ENCODE measurements at regions not wholly inside any gene's neighbourhood (a gene's known extent, or its start where the extent isn't known, plus 50 kb on each side); places are given as distances from the start of the nearest gene placed in this dataset.
"Not testable (repeated sequence)": the region's sequence is repeated elsewhere in the genome, so short reads cannot be mapped to it uniquely, and the experiment has no call there.

DNA sequence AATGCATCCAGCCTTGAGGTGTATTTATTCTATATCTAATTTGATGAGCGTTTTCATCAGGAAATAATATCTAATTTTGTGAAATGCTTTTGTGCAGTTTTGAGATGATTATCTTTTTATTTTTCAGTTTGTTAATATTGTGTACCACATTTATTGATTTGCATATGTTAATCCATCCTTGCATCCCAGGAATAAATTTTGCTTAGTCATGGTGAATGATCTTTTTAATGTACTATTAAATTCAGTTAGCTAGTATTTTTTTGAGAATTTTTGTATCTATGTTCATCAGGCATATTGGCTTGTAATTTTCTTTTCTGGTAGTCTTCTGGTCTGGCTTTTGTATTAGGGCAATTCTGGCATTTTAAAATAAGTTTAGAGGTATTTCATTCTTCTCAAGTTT is 697.5 kb upstream of the ADGRL4 start:
- ATAC-seq (no peak), DNase-seq (no peak)
- intact Hi-C loops (cut with DNase I, micrococcal nuclease): no loop called here

DNA sequence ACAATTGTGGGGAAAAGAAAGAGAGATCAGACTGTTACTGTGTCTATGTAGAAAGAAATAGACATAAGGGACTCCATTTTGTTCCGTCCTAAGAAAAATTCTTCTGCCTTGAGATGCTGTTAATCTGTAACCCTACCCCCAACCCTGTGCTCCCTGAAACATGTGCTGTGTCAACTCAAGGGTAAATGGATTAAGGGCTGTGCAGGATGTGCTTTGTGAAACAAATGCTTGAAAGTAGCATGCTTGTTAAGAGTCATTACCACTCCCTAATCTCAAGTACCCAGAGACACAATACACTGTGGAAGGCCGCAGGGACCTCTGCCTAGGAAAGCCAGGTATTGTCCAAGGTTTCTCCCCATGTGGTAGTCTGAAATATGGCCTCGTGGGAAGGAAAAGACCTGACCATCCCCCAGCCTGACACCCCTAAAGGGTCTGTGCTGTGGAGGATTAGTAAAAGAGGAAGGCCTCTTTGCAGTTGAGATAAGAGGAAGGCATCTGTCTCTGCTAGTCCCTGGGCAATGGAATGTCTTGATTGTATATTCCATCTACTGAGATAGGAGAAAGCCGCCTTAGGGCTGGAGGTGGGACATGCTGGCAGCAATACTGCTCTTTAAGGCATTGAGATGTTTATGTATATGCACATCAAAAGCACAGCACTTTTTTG is 695.9 kb upstream of the ADGRL4 start:
- intact Hi-C loops (cut with DNase I, micrococcal nuclease); ATAC-seq: not testable (repeated sequence)

DNA sequence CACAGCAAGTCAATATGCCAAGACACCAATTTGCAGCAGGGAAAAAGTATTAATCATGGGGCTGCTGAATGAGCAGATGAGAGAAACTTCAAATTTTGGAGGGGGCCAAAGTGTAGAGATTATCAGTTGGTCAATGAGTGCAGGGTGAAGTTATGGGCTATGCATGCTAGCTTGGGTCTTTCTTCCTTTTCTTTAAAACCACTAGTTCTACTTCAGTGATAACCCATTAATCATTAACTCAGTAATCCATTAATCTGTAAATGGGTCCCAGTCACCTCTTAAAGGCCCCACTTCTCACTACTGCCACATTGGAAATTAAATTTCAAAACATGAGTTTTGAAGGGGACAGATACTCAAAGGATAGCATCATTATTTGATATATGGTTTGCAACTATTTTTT is 688.6 kb upstream of the ADGRL4 start:
- intact Hi-C loops (cut with DNase I, micrococcal nuclease): no loop called here
- ATAC-seq: no peak
- DNase-seq: no peak

More for the DNA sequence above, 695.9 kb upstream of the ADGRL4 start:
- not testable (repeated sequence) for DNase-seq

DNA sequence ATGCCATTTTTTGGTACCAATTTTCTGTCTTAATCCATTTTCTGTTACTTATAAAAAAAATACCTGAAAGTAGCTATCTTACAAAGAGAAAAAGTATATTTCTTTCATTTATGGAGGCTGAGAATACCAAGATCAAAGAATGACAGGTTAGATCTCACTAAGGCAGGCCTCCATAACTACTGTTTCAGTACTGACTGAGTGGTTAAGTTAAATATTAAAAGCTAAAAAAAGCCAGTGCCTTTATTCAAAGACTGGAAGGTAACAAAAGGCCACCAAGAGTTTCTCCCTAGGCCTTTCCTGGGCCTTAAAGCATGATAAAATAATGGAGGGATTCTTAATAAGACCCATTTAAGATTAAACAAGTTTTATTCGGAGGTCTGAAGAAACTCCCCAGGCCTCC is 687.7 kb upstream of the ADGRL4 start:
- DNase-seq (no peak), ATAC-seq (no peak)
- intact Hi-C loops (cut with DNase I, micrococcal nuclease): no loop called here

DNA sequence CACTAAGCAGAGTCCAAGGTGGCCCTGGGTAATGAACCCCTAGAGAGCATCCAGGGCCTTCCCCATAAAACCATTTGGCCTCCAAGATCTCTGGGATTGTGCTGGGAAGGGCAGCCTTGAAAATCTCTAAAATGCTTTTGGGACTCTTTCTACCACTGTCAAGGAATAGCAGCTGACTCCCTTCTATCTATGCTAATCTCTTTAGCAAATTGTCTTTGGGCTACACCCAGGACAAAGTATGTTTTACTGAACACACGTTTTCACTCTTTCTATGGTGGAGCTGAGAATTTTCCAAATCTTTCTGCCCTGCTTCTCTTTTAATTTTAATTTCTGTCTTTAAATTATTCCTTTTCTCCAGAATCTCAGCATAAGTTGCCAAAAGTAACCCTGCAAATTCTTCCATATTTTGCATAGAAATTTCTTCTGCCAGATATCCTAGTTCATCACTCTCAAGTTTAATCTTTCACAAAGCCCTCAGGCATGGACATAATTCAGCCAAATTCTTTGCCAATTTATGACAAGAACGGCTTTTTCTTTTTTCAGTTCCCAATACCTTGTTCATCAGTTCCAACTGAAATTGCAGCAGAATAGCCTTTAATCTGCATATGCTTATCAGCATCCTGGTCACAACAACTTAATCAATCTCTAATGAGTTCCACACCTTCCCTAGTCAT is 687.0 kb upstream of the ADGRL4 start:
- intact Hi-C loops (cut with DNase I, micrococcal nuclease): no loop called here
- DNase-seq (no peak), ATAC-seq (no peak)

DNA sequence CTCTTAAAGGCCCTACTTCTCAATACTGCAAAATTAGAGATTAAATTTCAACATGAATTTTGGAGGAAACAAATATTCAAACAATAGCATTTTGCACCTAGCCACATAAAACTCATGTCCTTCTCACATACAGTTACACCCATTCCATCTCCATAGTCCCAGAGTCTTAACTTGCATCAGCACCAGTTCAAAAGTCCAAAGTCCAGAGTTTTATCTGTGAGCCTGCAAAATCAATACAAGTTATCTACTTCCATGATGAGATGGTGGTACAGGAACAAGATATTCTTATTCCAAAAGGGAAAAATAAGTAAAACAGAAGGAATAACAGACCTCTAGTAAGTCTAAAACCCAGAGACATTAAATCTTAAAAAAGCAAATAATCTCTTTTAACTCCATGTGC is 686.0 kb upstream of the ADGRL4 start:
- no peak for DNase-seq

DNA sequence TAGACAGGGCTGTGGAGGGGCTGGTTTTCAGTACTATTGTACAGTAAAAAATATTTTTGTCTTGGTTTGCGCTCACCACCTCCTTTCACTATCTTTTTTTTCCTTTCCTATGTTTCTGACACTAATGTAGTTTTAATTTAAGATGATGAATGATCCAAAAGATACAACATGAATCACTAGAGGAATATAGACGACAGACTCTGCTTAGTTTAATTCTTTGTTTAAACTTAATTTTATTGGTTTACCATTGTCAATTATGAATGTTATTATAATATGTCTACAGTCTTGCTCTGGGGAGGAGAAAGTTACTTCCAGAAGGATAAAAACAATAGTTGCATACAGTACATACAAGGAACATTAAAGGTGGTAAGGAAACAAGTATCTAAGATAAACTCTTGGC is 682.4 kb upstream of the ADGRL4 start:
- no peak for DNase-seq
- ATAC-seq: no peak
- intact Hi-C loops (cut with DNase I, micrococcal nuclease): no loop called here

More for the DNA sequence above, 686.0 kb upstream of the ADGRL4 start:
- intact Hi-C loops (cut with DNase I, micrococcal nuclease): no loop called here
- no peak for ATAC-seq

DNA sequence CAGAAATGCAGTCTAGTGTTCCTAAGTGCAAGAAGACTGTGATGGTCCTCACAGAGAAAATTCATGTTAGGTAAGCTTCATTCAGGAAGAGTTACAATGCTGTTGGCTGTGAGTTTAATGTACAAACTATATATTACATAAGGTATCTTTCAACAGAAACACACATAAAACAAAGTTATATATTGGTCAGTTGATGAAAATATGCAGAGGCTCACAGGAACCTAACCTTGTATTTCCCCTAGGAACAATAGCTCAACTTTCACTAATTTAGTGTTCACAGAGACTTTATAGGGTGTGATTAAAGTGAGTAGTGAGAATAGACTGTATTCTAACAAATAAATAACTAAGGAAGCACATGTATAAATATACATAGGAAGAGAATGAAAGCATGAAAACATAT is 676.9 kb upstream of the ADGRL4 start:
- DNase-seq: no peak
- intact Hi-C loops (cut with DNase I, micrococcal nuclease): no loop called here
- no peak for ATAC-seq

DNA sequence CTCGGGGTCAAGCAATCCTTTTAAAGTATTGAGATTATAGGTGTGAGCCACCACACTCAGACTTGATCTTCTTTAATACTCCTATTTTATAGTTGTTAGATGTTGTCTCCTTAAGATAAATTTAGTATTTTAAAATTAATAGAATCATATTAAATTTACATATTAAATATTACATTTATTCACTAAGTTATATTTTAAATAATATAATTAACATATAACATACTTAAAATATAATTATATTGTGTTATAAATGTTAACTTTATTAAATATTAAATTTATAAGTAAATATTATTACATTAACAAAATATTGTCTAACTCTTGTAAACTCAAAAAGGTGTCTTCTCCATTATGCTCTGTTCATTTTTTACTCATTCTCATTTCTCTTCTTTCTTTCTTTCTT is 675.9 kb upstream of the ADGRL4 start:
- no peak for ATAC-seq
- intact Hi-C loops (cut with DNase I, micrococcal nuclease): no loop called here
- no peak for DNase-seq

DNA sequence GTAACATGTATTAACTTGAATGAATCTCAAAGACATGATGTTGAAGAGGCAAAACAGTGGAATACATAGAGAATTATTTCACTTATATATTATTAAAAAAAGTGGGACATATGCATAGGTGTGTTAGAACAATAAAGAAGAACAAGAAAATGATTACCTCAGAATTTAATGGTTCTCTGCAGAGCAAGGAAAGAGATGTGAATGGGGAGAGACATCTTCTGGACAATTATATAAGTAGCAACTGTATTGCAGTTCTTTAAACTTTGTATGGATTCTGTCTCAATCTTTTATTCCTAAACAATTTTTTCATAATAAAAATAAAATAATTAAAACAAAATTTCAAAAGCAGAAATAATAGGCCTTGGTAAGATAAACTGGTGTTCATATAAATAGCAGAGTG is 674.9 kb upstream of the ADGRL4 start:
- intact Hi-C loops (cut with DNase I, micrococcal nuclease): no loop called here
- DNase-seq: no peak
- ATAC-seq: no peak

DNA sequence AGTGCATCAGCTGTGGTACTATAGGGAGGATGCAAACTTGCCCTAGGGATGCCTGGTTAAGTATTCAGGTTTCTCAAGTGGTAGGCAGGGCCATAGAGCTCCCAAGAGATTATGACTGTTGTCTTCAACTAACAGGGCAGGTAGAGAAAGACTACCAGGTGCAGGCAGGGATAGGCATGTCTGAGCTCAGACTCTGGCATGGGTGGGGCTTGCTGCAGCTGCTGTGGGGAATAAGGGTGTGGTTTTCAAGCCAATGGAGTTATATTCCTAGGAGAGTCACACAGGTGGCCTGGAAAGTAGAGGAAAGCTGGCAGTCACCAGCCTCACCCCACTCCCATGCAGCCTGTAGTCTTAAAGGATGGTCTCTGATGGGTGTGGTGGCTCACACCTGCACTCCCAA is 673.4 kb upstream of the ADGRL4 start:
- DNase-seq: peak in 1 of 2 donors; percentile 4
- intact Hi-C loops (cut with DNase I, micrococcal nuclease): no loop called here
- ATAC-seq: peak; percentile 62

DNA sequence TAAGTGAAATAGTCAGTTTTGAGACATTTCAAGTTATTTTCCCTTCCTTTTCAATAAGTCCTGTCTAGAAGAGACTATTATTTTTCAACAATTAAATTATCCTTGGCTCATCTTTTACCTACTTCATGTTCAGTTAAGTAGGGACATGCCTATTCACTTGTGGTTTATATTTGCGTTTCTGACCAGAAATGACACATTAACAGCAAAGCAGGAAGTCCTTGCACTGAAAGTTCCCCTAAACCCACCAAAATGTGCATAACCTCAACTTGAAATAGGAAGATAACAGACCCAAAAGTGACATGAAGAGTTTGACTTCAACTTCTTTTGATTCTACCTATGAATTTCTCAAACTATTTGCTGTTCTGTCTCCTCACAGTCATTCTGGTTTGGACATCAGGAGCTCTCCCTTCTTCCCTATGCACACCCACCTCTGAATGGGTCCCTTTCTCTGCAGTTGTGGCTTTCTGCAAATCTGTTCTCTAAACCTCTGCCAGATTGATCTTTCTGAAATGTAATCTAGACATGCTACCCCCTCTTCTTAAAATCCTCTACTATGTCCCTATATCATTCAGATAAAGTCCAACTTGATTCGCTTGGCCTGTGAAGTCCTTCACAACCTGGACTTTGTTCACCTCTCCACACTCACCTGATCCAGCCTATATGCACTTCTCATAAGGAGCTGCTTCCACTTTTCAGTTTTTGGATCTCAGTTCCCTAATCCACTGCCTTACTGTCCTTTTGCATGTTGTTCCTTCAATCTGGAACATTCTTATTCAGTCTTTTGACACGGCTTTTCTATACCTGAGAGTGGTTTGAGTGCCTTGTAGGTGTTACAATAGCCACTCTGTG is 661.5 kb upstream of the ADGRL4 start:
- no peak for DNase-seq
- intact Hi-C loops (cut with DNase I, micrococcal nuclease): no loop called here
- ATAC-seq: no peak

DNA sequence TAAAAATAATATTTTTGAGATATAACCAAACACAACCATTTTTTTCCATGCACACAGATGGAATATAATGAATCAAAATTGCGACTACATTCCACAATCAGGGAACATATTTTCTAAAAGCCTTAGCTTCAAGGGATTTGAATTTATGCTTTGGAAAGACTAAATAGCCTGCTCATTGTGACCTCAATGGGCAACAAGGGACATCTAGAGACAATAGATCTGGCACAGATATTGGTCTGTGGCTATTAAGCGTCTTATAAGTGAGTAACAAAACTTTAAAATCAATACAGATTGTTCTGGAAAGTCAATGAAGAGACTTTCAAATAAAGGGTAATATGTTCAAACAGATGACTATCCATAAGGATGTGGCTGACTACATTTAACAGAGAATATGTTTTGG is 660.6 kb upstream of the ADGRL4 start:
- ATAC-seq (no peak), DNase-seq (no peak)
- intact Hi-C loops (cut with DNase I, micrococcal nuclease): no loop called here

DNA sequence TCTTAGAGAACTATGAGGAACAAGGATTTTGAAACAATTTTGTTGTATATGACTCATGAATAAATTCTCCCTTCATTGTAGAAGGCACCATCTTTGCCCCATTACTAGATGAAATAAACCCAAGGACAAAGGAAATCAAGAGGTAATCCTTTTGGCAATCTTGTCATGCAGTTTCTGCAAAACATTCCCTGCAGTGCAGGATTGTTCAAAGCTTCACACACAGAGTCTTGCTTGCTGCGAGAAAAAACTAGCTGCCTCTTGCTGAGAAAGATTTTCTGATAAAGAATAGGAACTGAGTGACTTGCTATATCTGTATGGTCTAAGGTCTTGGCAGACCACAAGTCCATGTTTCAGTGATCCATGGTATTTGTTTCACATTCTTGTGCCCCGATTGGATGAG is 657.4 kb upstream of the ADGRL4 start:
- intact Hi-C loops (cut with DNase I, micrococcal nuclease): no loop called here
- ATAC-seq: no peak
- no peak for DNase-seq

DNA sequence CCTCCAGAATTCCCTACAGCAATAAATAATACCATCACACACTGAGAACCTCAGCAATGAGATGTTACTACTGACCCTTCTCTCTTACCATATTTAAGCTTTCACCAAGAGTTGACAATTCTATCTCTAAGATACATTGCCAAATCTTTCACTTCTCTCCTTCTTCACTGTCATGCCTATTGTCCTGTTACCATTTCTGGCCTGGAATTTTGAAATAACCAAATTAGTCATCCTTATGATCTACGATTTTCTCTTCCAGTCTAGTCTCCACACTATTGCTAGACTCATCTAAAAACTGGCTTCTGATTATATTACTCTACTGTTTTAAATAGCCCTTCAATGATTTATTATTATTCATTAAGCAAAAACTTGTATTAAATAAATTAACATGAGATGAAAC is 656.1 kb upstream of the ADGRL4 start:
- no peak for ATAC-seq
- DNase-seq: no peak
- intact Hi-C loops (cut with DNase I, micrococcal nuclease): no loop called here

DNA sequence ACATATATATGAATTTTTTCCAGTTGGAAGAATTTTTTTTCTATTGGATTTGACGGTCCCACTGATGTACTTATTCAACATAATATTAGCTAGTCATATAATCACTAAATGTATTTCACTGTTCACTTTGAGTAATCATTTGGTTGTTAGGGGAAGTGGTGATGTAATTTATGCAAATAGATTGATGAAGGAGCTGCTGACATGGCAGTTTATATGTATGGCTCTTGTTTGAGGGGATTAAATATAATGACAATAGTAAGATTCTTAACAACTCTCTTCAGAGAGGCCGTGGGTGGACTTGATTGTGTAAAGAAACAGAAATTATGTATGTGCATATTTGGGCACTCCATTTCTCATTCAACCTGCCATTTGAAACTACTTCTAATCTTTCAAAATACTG is 653.6 kb upstream of the ADGRL4 start:
- intact Hi-C loops (cut with DNase I, micrococcal nuclease): no loop called here

DNA sequence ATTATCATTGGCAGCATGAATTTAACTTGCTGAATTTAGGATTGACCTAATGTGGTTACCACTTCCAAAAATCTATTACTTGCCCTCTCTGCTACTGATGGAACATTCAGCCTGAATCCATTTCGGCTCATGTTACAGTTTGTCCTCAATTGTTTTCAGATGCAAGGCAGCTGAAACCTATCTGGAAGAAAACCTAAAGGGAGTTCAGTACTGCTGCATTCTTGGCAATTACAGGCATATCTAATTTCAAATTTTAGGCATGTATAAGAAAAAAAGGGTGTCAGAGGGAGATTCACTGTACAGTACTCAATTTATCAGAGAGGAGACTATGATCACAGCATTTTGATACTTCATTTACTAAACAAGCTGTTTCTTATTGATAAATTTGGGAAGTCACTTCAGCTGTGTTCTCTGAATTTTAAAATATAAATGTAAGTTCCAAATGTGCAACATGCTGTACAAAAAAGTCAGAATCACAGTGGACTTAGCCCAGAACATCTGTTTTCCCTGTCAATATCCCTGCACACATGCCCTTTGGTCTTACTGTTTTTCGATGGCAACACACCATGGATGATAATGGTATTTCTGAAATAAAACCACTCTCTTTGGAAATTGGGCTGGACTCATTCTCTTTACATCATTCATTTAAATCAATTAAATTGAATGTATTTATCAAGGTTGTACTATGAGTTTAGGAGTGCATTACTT is 651.6 kb upstream of the ADGRL4 start:
- intact Hi-C loops (cut with DNase I, micrococcal nuclease): no loop called here
- DNase-seq: no peak
- ATAC-seq: no peak

More for the DNA sequence above, 653.6 kb upstream of the ADGRL4 start:
- ATAC-seq (no peak), DNase-seq (no peak)

DNA sequence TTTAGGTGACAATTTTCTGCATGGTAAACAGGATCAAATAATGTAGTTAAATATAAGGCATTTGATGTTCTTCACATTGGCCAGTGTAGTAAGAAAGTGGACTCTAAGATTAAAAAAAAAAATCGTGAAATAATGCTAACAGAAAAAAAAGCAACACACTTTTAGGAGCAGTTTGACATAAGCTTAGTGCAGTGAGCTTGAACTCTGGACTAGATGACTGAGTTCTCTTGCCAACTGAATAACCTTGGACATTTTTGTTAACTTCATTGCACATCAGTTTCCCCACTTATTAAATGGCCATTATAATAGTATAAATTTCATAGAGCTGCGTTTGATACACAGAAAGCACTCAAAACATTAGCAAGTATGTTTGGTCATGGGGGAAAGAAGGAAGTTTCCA is 649.3 kb upstream of the ADGRL4 start:
- no peak for DNase-seq
- intact Hi-C loops (cut with DNase I, micrococcal nuclease): no loop called here
- no peak for ATAC-seq

DNA sequence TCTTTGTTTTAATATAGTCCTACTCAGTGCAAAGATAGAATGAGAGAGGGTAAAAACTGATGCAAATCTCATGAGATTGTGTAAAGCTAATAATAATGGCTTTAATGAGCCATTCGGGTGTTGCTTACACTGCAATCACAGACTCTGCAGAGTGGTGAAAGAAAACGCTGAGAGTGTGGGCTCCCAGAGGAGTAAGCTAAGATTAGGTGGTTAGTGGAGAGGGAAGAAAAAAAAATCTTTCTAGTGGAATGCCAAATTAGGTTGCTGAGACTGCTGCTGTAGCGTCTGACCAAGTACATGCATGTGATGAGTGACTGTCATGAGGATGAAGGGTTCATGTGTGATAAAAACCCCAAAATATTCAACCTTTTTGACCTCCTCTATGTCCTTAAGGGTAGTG is 645.9 kb upstream of the ADGRL4 start:
- intact Hi-C loops (cut with DNase I, micrococcal nuclease): no loop called here
- no peak for DNase-seq

DNA sequence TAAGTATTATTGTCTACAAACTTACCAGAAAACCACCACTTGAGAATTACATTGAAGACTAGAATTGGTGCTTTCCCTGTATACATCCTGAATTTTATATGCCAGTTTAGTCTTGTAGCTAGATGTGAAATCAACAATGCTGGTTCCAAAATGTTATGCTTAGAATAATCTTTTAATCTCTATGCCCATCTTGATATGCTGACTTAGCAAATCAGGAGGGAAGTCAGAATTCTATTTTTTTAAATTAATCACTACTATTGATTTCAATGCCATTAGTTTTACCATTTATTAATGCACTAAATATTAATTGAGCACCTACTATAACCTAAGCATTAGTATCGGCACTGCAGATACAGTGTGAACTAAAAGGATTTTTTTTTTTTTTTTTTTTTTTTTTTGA is 641.6 kb upstream of the ADGRL4 start:
- intact Hi-C loops (cut with DNase I, micrococcal nuclease): no loop called here
- ATAC-seq (no peak), DNase-seq (no peak)

More for the DNA sequence above, 645.9 kb upstream of the ADGRL4 start:
- ATAC-seq: no peak

Measured in left colon (tissue), 2 donors.